ENCODE measurements at regions not wholly inside any gene's neighbourhood (a gene's known extent, or its start where the extent isn't known, plus 50 kb on each side); places are given as distances from the start of the nearest gene placed in this dataset.
"Not testable (repeated sequence)": the region's sequence is repeated elsewhere in the genome, so short reads cannot be mapped to it uniquely, and the experiment has no call there.

- DNase-seq = no peak
Observed at GRCh38 chr5:23451156-23451555, 56.3 kb upstream of the PRDM9 start.

- no peak for DNase-seq
Observed at GRCh38 chr5:23450187-23450586, 57.2 kb upstream of the PRDM9 start.

GRCh38 chr5:23448627-23449026 is 58.8 kb upstream of the PRDM9 start:
- DNase-seq = no peak

GRCh38 chr5:23446424-23446823 is 61.0 kb upstream of the PRDM9 start:
- peak; percentile 1 for DNase-seq

- no peak for DNase-seq
Observed at GRCh38 chr5:23445573-23445972, 61.8 kb upstream of the PRDM9 start.

GRCh38 chr5:23440703-23441102 is 66.7 kb upstream of the PRDM9 start:
- no peak for DNase-seq

- DNase-seq = no peak
Observed at GRCh38 chr5:23437011-23437410, 70.4 kb upstream of the PRDM9 start.

- no peak for DNase-seq
Observed at GRCh38 chr5:23433534-23434315, 73.7 kb upstream of the PRDM9 start.

GRCh38 chr5:23428705-23429104 is 78.7 kb upstream of the PRDM9 start:
- DNase-seq = no peak

GRCh38 chr5:23420214-23420613 is 87.2 kb upstream of the PRDM9 start:
- not testable (repeated sequence) for DNase-seq

- no peak for DNase-seq
Observed at GRCh38 chr5:23419115-23419514, 88.3 kb upstream of the PRDM9 start.

- DNase-seq = no peak
Observed at GRCh38 chr5:23412515-23412914, 94.9 kb upstream of the PRDM9 start.

- no peak for DNase-seq
Observed at GRCh38 chr5:23411994-23412393, 95.4 kb upstream of the PRDM9 start.

GRCh38 chr5:23411200-23411599 is 96.2 kb upstream of the PRDM9 start:
- DNase-seq = no peak

GRCh38 chr5:23410775-23411174 is 96.6 kb upstream of the PRDM9 start:
- DNase-seq = not testable (repeated sequence)

GRCh38 chr5:23405316-23406068 is 101.9 kb upstream of the PRDM9 start:
- no peak for DNase-seq

GRCh38 chr5:23402585-23402984 is 104.8 kb upstream of the PRDM9 start:
- DNase-seq = no peak

GRCh38 chr5:23400951-23401350 is 106.5 kb upstream of the PRDM9 start:
- no peak for DNase-seq

- DNase-seq = no peak
Observed at GRCh38 chr5:23396346-23396745, 111.1 kb upstream of the PRDM9 start.

GRCh38 chr5:23389291-23390101 is 117.9 kb upstream of the PRDM9 start:
- no peak for DNase-seq

- no peak for DNase-seq
Observed at GRCh38 chr5:23385036-23385435, 122.4 kb upstream of the PRDM9 start.

- DNase-seq = no peak
Observed at GRCh38 chr5:23372177-23372576, 135.2 kb upstream of the PRDM9 start.

- no peak for DNase-seq
Observed at GRCh38 chr5:23368393-23368792, 139.0 kb upstream of the PRDM9 start.

Measured in fibroblast of skin of back (primary cell).